ENCODE measurements at regions not wholly inside any gene's neighbourhood (a gene's known extent, or its start where the extent isn't known, plus 50 kb on each side); places are given as distances from the start of the nearest gene placed in this dataset.

DNA sequence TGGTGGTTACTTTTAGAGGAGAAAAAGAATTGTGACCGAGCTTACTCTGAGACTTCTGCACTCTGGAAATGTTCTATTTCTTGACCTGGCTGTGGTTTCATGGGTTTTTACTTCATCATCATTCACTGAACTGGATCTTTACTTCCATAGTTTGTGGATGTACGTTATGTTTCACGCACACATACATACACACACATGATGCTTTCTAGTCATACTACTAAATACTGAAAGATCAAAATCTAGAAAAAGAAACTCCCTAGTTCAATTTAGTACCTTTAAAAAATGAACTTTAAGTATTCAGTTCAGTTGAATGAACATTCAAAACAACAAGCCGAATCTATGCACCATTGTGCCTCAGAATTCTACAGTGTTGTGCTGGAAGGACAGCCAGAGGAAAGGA lies 65.0 kb downstream of the TEX35 start:
- Histone ChIP-seq H3K9me1 (ENCODE audit: insufficient read depth, low read length) (peaks cover 4% of the 10 kb centered on the region; the same call in 1 of the 2 replicates), H3K9ac (ENCODE audit: low read depth, low read length) (no peak overlapping the region), H3K4me2 (ENCODE audit: low read depth, low read length) (no peak overlapping the region), H4K8ac (ENCODE audit: low read depth in 2 of 2, low read length in 2 of 2) (no peak overlapping the region), H3K56ac (ENCODE audit: extremely low read depth, insufficient read depth, low read length) (no peak overlapping the region), H3K27me3 (ENCODE audit: control insufficient read depth, insufficient read depth, low read length) (no peaks in the 10 kb centered on the region), H3K18ac (ENCODE audit: low read depth, low read length) (no peak overlapping the region), H2AFZ (replicated peaks; ENCODE audit: low read length, poor library complexity) (no peak overlapping the region), H3K4ac (ENCODE audit: low read depth, low read length) (no peak overlapping the region), H4K5ac (ENCODE audit: low read depth, low read length) (no peak overlapping the region), H3K14ac (replicated peaks; ENCODE audit: low read depth, low read length) (no peak overlapping the region), H3K9me3 (ENCODE audit: control insufficient read depth, insufficient read depth, low read length) (no peaks in the 10 kb centered on the region), H2BK120ac (ENCODE audit: low read depth, low read length) (no peak overlapping the region), H2BK15ac (ENCODE audit: low read depth, low read length) (no peak overlapping the region), H3K27ac (ENCODE audit: insufficient read depth, low read length) (no peak overlapping the region), H3K4me3 (ENCODE audit: insufficient read depth, low read depth, low read length) (no peak overlapping the region), H4K20me1 (ENCODE audit: insufficient read depth, low read length) (no peaks in the 10 kb centered on the region), H3K23ac (ENCODE audit: low read depth, low read length) (no peak overlapping the region), H2BK5ac (ENCODE audit: low read depth, low read length, poor library complexity, severe bottlenecking) (no peak overlapping the region), H2AK9ac (replicated peaks; ENCODE audit: low read depth, low read length, poor library complexity) (no peak overlapping the region), H2AK5ac (ENCODE audit: low read depth, low read length) (no peak overlapping the region), H3K79me1 (ENCODE audit: low read depth in 1 of 2, low read length in 2 of 2) (no peaks in the 10 kb centered on the region), H3K4me1 (ENCODE audit: control insufficient read depth, insufficient read depth, low read length) (peaks cover 4% of the 10 kb centered on the region), H3K36me3 (ENCODE audit: control insufficient read depth, insufficient read depth, low read length) (no peaks in the 10 kb centered on the region), H2BK20ac (ENCODE audit: low read depth, low read length) (no peak overlapping the region), H4K91ac (ENCODE audit: insufficient read depth, low read depth, low read length) (no peak overlapping the region)
- WGBS, 2 experiments (ENCODE audit: extremely low coverage in 2 of 2, insufficient read length in 1 of 2), result no CpG with 5 or more reads among the region's 4 CpGs
- in situ Hi-C loops (cut with MboI; ENCODE audit: low sequenced_read_pairs) (no loop called here), intact Hi-C loops (cut with micrococcal nuclease) (no loop called here), dilution Hi-C loops (cut with HindIII; ENCODE audit: low sequenced_read_pairs, unreplicated experiment) (no loop called here)
- DNase-seq (no peak), ATAC-seq (ENCODE audit: low read depth) (no peak)
- no TSS peak for BruUV-seq (replicated peaks)
- POLR2A ChIA-PET (ENCODE audit: unreplicated experiment), result no interaction called here
- CTCF ChIA-PET, result no interaction called here
- no peak for TF ChIP-seq NFE2L2 (IDR thresholded peaks at IDR 0.05; ENCODE audit: low read depth, low read length)
- no peak for TF ChIP-seq POLR2A (IDR thresholded peaks at IDR 0.05; ENCODE audit: low read depth, low read length)
- no peak for TF ChIP-seq RFX5 (IDR thresholded peaks at IDR 0.05; ENCODE audit: low read depth, low read length)
- no peak for TF ChIP-seq MAZ (IDR thresholded peaks at IDR 0.05; ENCODE audit: borderline replicate concordance, low read depth, low read length)
- TF ChIP-seq MXI1 (IDR thresholded peaks at IDR 0.05; ENCODE audit: borderline replicate concordance, low read depth, low read length), result no peak
- no peak for TF ChIP-seq CEBPB (IDR thresholded peaks at IDR 0.05; ENCODE audit: low read depth, low read length)
